Epithelial cell of proximal tubule (primary cell): ENCODE measurements at regions not wholly inside any gene's neighbourhood (a gene's known extent, or its start where the extent isn't known, plus 50 kb on each side); places are given as distances from the start of the nearest gene placed in this dataset.

ENCODE experiments used
- DNase-seq: peaks from one replicate; pipeline ENCODE4 v3.0.0-alpha.2; 2011; ENCODE audit warnings: low read depth
- H3K4me3 ChIP-seq: 2 replicates; pipeline ENCODE4 v1.5.1; 2011; ENCODE audit warnings: low read depth, mild to moderate bottlenecking, low read length
- CTCF ChIP-seq: conservative IDR thresholded peaks from 2 replicates; pipeline ENCODE4 v1.5.1; 2012; ENCODE audit warnings: low read depth, mild to moderate bottlenecking, low read length

GRCh38 chr6:118748311-118749062, 97.1 kb upstream of the CEP85L start:
- DNase-seq, result no peak
- TF ChIP-seq CTCF, result no peak
- peak overlapping the region; percentile 3 for H3K4me3 ChIP-seq

GRCh38 chr6:118746825-118747174, 95.4 kb upstream of the CEP85L start:
- DNase-seq, result no peak
- H3K4me3 ChIP-seq, result no peak overlapping the region
- no peak for TF ChIP-seq CTCF

GRCh38 chr6:118746145-118746824, 94.9 kb upstream of the CEP85L start:
- no peak for DNase-seq
- H3K4me3 ChIP-seq, result no peak overlapping the region
- no peak for TF ChIP-seq CTCF

- H3K4me3 ChIP-seq, result no peak overlapping the region
- no peak for DNase-seq
- TF ChIP-seq CTCF, result no peak
These were observed 93.8 kb upstream of the CEP85L start for GRCh38 chr6:118745156-118745555.

GRCh38 chr6:118744261-118744941, 93.0 kb upstream of the CEP85L start:
- no peak overlapping the region for H3K4me3 ChIP-seq
- DNase-seq, result no peak
- TF ChIP-seq CTCF, result no peak

GRCh38 chr6:118743746-118744145, 92.4 kb upstream of the CEP85L start:
- TF ChIP-seq CTCF, result no peak
- DNase-seq, result no peak

More at GRCh38 chr6:118743746-118744145, 92.4 kb upstream of the CEP85L start:
- no peak overlapping the region for H3K4me3 ChIP-seq
